Thyroid gland (tissue), 4 donors: ENCODE measurements at regions not wholly inside any gene's neighbourhood (a gene's known extent, or its start where the extent isn't known, plus 50 kb on each side); places are given as distances from the start of the nearest gene placed in this dataset.
"Not testable (repeated sequence)": the region's sequence is repeated elsewhere in the genome, so short reads cannot be mapped to it uniquely, and the experiment has no call there.

Experiments
- POLR2A ChIP-seq, 2 donors: fragments of 450-650 bp; IDR thresholded peaks; one replicate each; pipeline ENCODE4 v1.6.1; 2017; ENCODE audit warnings: antibody characterized with exemption in 2 of 2, mild to moderate bottlenecking in 2 of 2, moderate library complexity in 1 of 2
- TF ChIP-seq, protein P1 (sequence below), 6 experiments: fragments of 200-600 bp in 3 of 6; fragments of 450-650 bp in 3 of 6; sonication (generic) in 3 of 6; IDR thresholded peaks; one replicate each; pipeline ENCODE4 v1.5.1; 2016 to 2019; ENCODE audit warnings: antibody characterized with exemption in 6 of 6, mild to moderate bottlenecking in 2 of 6, inconsistent platforms in 1 of 6, moderate library complexity in 1 of 6

DNA sequence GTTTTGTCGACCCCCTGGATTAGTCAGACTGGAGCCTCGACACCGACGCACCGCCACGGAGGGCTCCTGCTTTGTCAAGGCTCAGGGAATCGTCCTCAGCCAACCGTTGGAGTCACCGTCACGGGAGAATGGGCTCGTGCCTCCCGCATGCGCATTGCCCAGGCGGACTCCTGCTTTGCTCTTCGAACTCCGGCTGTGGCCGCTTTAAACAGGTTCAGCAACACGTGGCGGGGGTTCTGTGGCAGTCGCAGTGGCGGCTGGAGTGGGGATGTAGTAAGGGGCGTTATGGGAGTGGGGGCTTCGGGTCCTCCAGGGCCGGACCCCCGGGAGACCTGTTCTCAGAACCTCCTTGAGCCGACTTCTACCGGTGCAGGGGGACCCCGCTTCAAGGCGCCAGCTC lies 554.7 kb upstream of the ZNF337 start:
- TF ChIP-seq POLR2A (IDR thresholded peaks at IDR 0.05): not testable (repeated sequence)
- TF ChIP-seq, protein P1, sequence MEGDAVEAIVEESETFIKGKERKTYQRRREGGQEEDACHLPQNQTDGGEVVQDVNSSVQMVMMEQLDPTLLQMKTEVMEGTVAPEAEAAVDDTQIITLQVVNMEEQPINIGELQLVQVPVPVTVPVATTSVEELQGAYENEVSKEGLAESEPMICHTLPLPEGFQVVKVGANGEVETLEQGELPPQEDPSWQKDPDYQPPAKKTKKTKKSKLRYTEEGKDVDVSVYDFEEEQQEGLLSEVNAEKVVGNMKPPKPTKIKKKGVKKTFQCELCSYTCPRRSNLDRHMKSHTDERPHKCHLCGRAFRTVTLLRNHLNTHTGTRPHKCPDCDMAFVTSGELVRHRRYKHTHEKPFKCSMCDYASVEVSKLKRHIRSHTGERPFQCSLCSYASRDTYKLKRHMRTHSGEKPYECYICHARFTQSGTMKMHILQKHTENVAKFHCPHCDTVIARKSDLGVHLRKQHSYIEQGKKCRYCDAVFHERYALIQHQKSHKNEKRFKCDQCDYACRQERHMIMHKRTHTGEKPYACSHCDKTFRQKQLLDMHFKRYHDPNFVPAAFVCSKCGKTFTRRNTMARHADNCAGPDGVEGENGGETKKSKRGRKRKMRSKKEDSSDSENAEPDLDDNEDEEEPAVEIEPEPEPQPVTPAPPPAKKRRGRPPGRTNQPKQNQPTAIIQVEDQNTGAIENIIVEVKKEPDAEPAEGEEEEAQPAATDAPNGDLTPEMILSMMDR (IDR thresholded peaks at IDR 0.05): not testable (repeated sequence)
